HUES6 (cell line): ENCODE measurements at regions not wholly inside any gene's neighbourhood (a gene's known extent, or its start where the extent isn't known, plus 50 kb on each side); places are given as distances from the start of the nearest gene placed in this dataset.

ENCODE experiments used
- H3K27ac ChIP-seq: 2 replicates; pipeline ENCODE4 v1.7.0; 2013; ENCODE audit warnings: low read depth, mild to moderate bottlenecking, low read length, inconsistent platforms
- H3K27me3 ChIP-seq: 2 replicates; pipeline ENCODE4 v1.6.1; 2013; ENCODE audit warnings: low read length; ENCODE audit not compliant: control insufficient read depth, insufficient read depth
- H3K36me3 ChIP-seq: 2 replicates; pipeline ENCODE4 v1.6.1; 2013; ENCODE audit warnings: low read length; ENCODE audit not compliant: control insufficient read depth, insufficient read depth
- H3K4me1 ChIP-seq: 2 replicates; pipeline ENCODE4 v1.6.1; 2013; ENCODE audit warnings: low read length; ENCODE audit not compliant: control insufficient read depth, insufficient read depth
- H3K4me3 ChIP-seq: 2 replicates; pipeline ENCODE4 v1.5.1; 2013; ENCODE audit warnings: low read depth, low read length
- H3K9ac ChIP-seq: one replicate; pipeline ENCODE4 v1.6.1; 2013; ENCODE audit warnings: mild to moderate bottlenecking, low read length
- H3K9me3 ChIP-seq: 2 replicates; pipeline ENCODE4 v1.6.1; 2013; ENCODE audit warnings: low read depth, low read length; ENCODE audit not compliant: control insufficient read depth, insufficient read depth

- Histone ChIP-seq H3K4me3 (no peak overlapping the region), H3K27ac (no peak overlapping the region), H3K4me1 (no peaks in the 10 kb centered on the region), H3K9me3 (no peaks in the 10 kb centered on the region), H3K36me3 (no peaks in the 10 kb centered on the region), H3K9ac (no peak overlapping the region), H3K27me3 (no peaks in the 10 kb centered on the region)
Measured at GRCh38 chr7:95662987-95663386, 66.7 kb upstream of the PDK4 start.

- H3K9me3 ChIP-seq: no peaks in the 10 kb centered on the region
- no peak overlapping the region for H3K9ac ChIP-seq
- no peaks in the 10 kb centered on the region for H3K36me3 ChIP-seq
- no peak overlapping the region for H3K4me3 ChIP-seq
- H3K27ac ChIP-seq: no peak overlapping the region
- no peaks in the 10 kb centered on the region for H3K4me1 ChIP-seq
- H3K27me3 ChIP-seq: no peaks in the 10 kb centered on the region
Measured at GRCh38 chr7:95660023-95660434, 63.7 kb upstream of the PDK4 start.

GRCh38 chr7:95658676-95659075 lies 62.4 kb upstream of the PDK4 start:
- no peaks in the 10 kb centered on the region for H3K36me3 ChIP-seq
- H3K9me3 ChIP-seq: no peaks in the 10 kb centered on the region
- H3K4me3 ChIP-seq: no peak overlapping the region
- no peaks in the 10 kb centered on the region for H3K27me3 ChIP-seq
- no peak overlapping the region for H3K27ac ChIP-seq
- H3K9ac ChIP-seq: no peak overlapping the region
- no peaks in the 10 kb centered on the region for H3K4me1 ChIP-seq

GRCh38 chr7:95649546-95649945 lies 53.2 kb upstream of the PDK4 start:
- Histone ChIP-seq H3K4me1 (no peaks in the 10 kb centered on the region), H3K9me3 (no peaks in the 10 kb centered on the region), H3K4me3 (no peak overlapping the region), H3K27ac (no peak overlapping the region), H3K9ac (no peak overlapping the region), H3K36me3 (no peaks in the 10 kb centered on the region), H3K27me3 (no peaks in the 10 kb centered on the region)

GRCh38 chr7:95646350-95646749 lies 50.0 kb upstream of the PDK4 start:
- Histone ChIP-seq H3K27me3 (no peaks in the 10 kb centered on the region; the same call in 1 of the 2 replicates), H3K9me3 (no peaks in the 10 kb centered on the region), H3K27ac (no peak overlapping the region), H3K4me3 (no peak overlapping the region), H3K36me3 (no peaks in the 10 kb centered on the region), H3K4me1 (no peaks in the 10 kb centered on the region), H3K9ac (no peak overlapping the region)
